Prostate gland (tissue), 2 donors: ENCODE measurements at regions not wholly inside any gene's neighbourhood (a gene's known extent, or its start where the extent isn't known, plus 50 kb on each side); places are given as distances from the start of the nearest gene placed in this dataset.

Source experiments
- CTCF ChIP-seq, 4 experiments: fragments of 200-600 bp in 2 of 4; fragments of 450-650 bp in 2 of 4; sonication (generic) in 2 of 4; IDR thresholded peaks; 1 replicate in 3 of 4; 2 replicates in 1 of 4; pipeline ENCODE4 v1.5.1; 2016 to 2019; ENCODE audit warnings: antibody characterized with exemption in 4 of 4, mild to moderate bottlenecking in 2 of 4, moderate library complexity in 2 of 4
- POLR2AphosphoS5 ChIP-seq: sonication (generic); formaldehyde crosslinking; IDR thresholded peaks from one replicate; pipeline ENCODE4 v1.6.1; 2017; ENCODE audit warnings: antibody characterized with exemption

- TF ChIP-seq CTCF (IDR thresholded peaks at IDR 0.05) (no peak), POLR2AphosphoS5 (no peak)
Measured at GRCh38 chr1:2908561-2908960, 107.1 kb upstream of the TTC34 start.
